Mesodermal cell (in vitro differentiated cells): ENCODE measurements at regions not wholly inside any gene's neighbourhood (a gene's known extent, or its start where the extent isn't known, plus 50 kb on each side); places are given as distances from the start of the nearest gene placed in this dataset.

Experiments
- H3K27ac ChIP-seq: 2 replicates; pipeline ENCODE4 v1.7.0; 2013; ENCODE audit warnings: mild to moderate bottlenecking, low read depth, low read length, moderate library complexity; ENCODE audit not compliant: severe bottlenecking
- H3K36me3 ChIP-seq: 2 replicates; pipeline ENCODE4 v1.7.1; 2013; ENCODE audit warnings: mild to moderate bottlenecking, low read length, moderate library complexity; ENCODE audit not compliant: control insufficient read depth, insufficient read depth
- H3K4me1 ChIP-seq: one replicate; pipeline ENCODE4 v1.7.1; 2013; ENCODE audit warnings: mild to moderate bottlenecking, low read length; ENCODE audit not compliant: insufficient read depth, control insufficient read depth, poor library complexity, severe bottlenecking
- H3K4me3 ChIP-seq: 2 replicates; pipeline ENCODE4 v1.7.0; 2013; ENCODE audit warnings: low read length, control low read depth, mild to moderate bottlenecking; ENCODE audit not compliant: insufficient read depth, poor library complexity, severe bottlenecking; ENCODE audit errors: extremely low read depth
- H3K9me3 ChIP-seq: 2 replicates; pipeline ENCODE4 v1.7.1; 2013; ENCODE audit warnings: mild to moderate bottlenecking, low read length, moderate library complexity; ENCODE audit not compliant: control insufficient read depth
- WGBS, 2 experiments: methylation state at CpG; one replicate each; pipeline ENCODE4 v1.1.5; 2013; ENCODE audit warnings: missing lambda C conversion rate in 2 of 2; ENCODE audit not compliant: insufficient coverage in 2 of 2; 5-methylcytosine and 5-hydroxymethylcytosine counted together

- no peaks in the 10 kb centered on the region for H3K36me3 ChIP-seq
- H3K4me3 ChIP-seq = no peak overlapping the region
- H3K4me1 ChIP-seq = no peaks in the 10 kb centered on the region
- WGBS, 2 experiments = 77 to 84% methylated on average over 3 of the region's 4 CpGs
- no peak overlapping the region for H3K27ac ChIP-seq
- no peaks in the 10 kb centered on the region for H3K9me3 ChIP-seq
Measured at GRCh38 chr7:17123020-17123419, 175.4 kb upstream of the AHR start.

- H3K36me3 ChIP-seq = no peaks in the 10 kb centered on the region
- no peaks in the 10 kb centered on the region for H3K9me3 ChIP-seq
- H3K27ac ChIP-seq = no peak overlapping the region
- whole genome bisulfite sequencing, 2 experiments = no CpG with 5 or more reads among the region's 3 CpGs
- H3K4me3 ChIP-seq = no peak overlapping the region
- H3K4me1 ChIP-seq = peaks cover 13% of the 10 kb centered on the region
Measured at GRCh38 chr7:17126413-17127268, 171.8 kb upstream of the AHR start.

- 67 to 100% methylated on average over 1 of the region's 2 CpGs for WGBS, 2 experiments
- Histone ChIP-seq H3K9me3 (no peaks in the 10 kb centered on the region), H3K36me3 (no peaks in the 10 kb centered on the region), H3K27ac (no peak overlapping the region), H3K4me3 (no peak overlapping the region), H3K4me1 (peaks cover 13% of the 10 kb centered on the region)
Measured at GRCh38 chr7:17129218-17129617, 169.2 kb upstream of the AHR start.

- Histone ChIP-seq H3K27ac (peak overlapping the region; percentile 62), H3K9me3 (no peaks in the 10 kb centered on the region), H3K36me3 (no peaks in the 10 kb centered on the region), H3K4me1 (peaks cover 13% of the 10 kb centered on the region), H3K4me3 (no peak overlapping the region)
- WGBS, 2 experiments = 0 to 20% methylated on average over 1 of the region's 5 CpGs
Measured at GRCh38 chr7:17130281-17131059, 168.0 kb upstream of the AHR start.

GRCh38 chr7:17131060-17131345 lies 167.4 kb upstream of the AHR start:
- H3K4me1 ChIP-seq = peaks cover 13% of the 10 kb centered on the region
- no peaks in the 10 kb centered on the region for H3K9me3 ChIP-seq
- H3K27ac ChIP-seq = peak overlapping the region; percentile 62
- 100% methylated on average over 2 to 5 of the region's 5 CpGs for WGBS, 2 experiments
- H3K4me3 ChIP-seq = no peak overlapping the region
- no peaks in the 10 kb centered on the region for H3K36me3 ChIP-seq

- H3K27ac ChIP-seq = no peak overlapping the region
- no peaks in the 10 kb centered on the region for H3K9me3 ChIP-seq
- no peaks in the 10 kb centered on the region for H3K36me3 ChIP-seq
- no peak overlapping the region for H3K4me3 ChIP-seq
- H3K4me1 ChIP-seq = peaks cover 13% of the 10 kb centered on the region
- WGBS, 2 experiments = 92% methylated on average over 4 of the region's 6 CpGs; no CpG with 5 or more reads in 1 of the 2 experiments
Measured at GRCh38 chr7:17131983-17132655, 166.3 kb upstream of the AHR start.

GRCh38 chr7:17132726-17133125 lies 165.7 kb upstream of the AHR start:
- H3K27ac ChIP-seq = no peak overlapping the region
- H3K4me1 ChIP-seq = peaks cover 13% of the 10 kb centered on the region
- no peaks in the 10 kb centered on the region for H3K9me3 ChIP-seq
- whole genome bisulfite sequencing, 2 experiments = 67 to 100% methylated on average over 1 of the region's 3 CpGs
- H3K36me3 ChIP-seq = no peaks in the 10 kb centered on the region
- H3K4me3 ChIP-seq = no peak overlapping the region

- Histone ChIP-seq H3K4me1 (peaks cover 13% of the 10 kb centered on the region), H3K36me3 (no peaks in the 10 kb centered on the region), H3K27ac (no peak overlapping the region), H3K9me3 (no peaks in the 10 kb centered on the region), H3K4me3 (no peak overlapping the region)
- 100% methylated on average over 1 of the region's 1 CpG for WGBS, 2 experiments
Measured at GRCh38 chr7:17133977-17134376, 164.5 kb upstream of the AHR start.

GRCh38 chr7:17134786-17135185 lies 163.7 kb upstream of the AHR start:
- Histone ChIP-seq H3K4me1 (peaks cover 11% of the 10 kb centered on the region), H3K4me3 (no peak overlapping the region), H3K36me3 (no peaks in the 10 kb centered on the region), H3K27ac (no peak overlapping the region), H3K9me3 (no peaks in the 10 kb centered on the region)
- no CpG with 5 or more reads among the region's 1 CpG for WGBS, 2 experiments

GRCh38 chr7:17136126-17136525 lies 162.3 kb upstream of the AHR start:
- H3K9me3 ChIP-seq = no peaks in the 10 kb centered on the region
- no peak overlapping the region for H3K27ac ChIP-seq
- H3K4me3 ChIP-seq = no peak overlapping the region
- no peaks in the 10 kb centered on the region for H3K36me3 ChIP-seq
- 81 to 86% methylated on average over 5 to 6 of the region's 6 CpGs for WGBS, 2 experiments
- no peaks in the 10 kb centered on the region for H3K4me1 ChIP-seq
